HepG2 (cell line): ENCODE measurements at regions not wholly inside any gene's neighbourhood (a gene's known extent, or its start where the extent isn't known, plus 50 kb on each side); places are given as distances from the start of the nearest gene placed in this dataset.
"Not testable (repeated sequence)": the region's sequence is repeated elsewhere in the genome, so short reads cannot be mapped to it uniquely, and the experiment has no call there.

ENCODE experiments used
- ATAC-seq: fragments of 200-7000 bp; cut with Tn5 transposase; 3 replicates; pipeline ENCODE4 v1.9.1; 2020; ENCODE audit warnings: mild to moderate bottlenecking, moderate library complexity
- BruUV-seq: library from RNA; stranded (reverse); fragments of 400-500 nt; replicated peaks from 2 replicates; lab custom pipeline; 2021; lab: Mats Ljungman, UMichigan
- CTCF ChIA-PET: fragments of 300-600 bp; formaldehyde crosslinking; extraction: SDS; loops from one replicate; lab custom pipeline; 2021; ENCODE audit warnings: low total read pairs, inconsistent platforms, low intra/inter-chr PET ratio; lab: Yijun Ruan, JAX
- POLR2A ChIA-PET: fragments of 350-600 bp; sonication (Branson Sonifier 250); formaldehyde crosslinking; loops from one replicate; lab custom pipeline; 2020; ENCODE audit warnings: antibody characterized with exemption, inconsistent platforms; lab: Yijun Ruan, JAX
- DNase-seq: peaks from one replicate; pipeline ENCODE4 v3.0.0-alpha.2; 2015; ENCODE audit warnings: low spot score
- FAIRE-seq: peaks from 3 replicates; lab custom pipeline; 2011; peaks lifted over from hg19 to GRCh38; lab: Jason Lieb, UNC
- H2AFZ ChIP-seq: one replicate; pipeline ENCODE4 v1.6.1; 2011; ENCODE audit warnings: low read length, inconsistent platforms
- H3K27ac ChIP-seq: fragments of 300-600 bp; 3 replicates; pipeline ENCODE4 v1.8.0; 2011; ENCODE audit warnings: mixed run types, mild to moderate bottlenecking, mixed read lengths, low read length, inconsistent platforms; ENCODE audit not compliant: insufficient read depth; ENCODE audit errors: extremely low read length
- H3K27me3 ChIP-seq, 2 experiments: fragments of 200-600 bp in 1 of 2; 2 replicates in 1 of 2; 3 replicates in 1 of 2; pipeline versions ENCODE4 v1.6.0 to v1.8.0; 2011; ENCODE audit warnings: low read length in 2 of 2, mild to moderate bottlenecking in 2 of 2, moderate library complexity in 2 of 2, inconsistent platforms in 1 of 2; ENCODE audit not compliant: insufficient read depth in 2 of 2, control insufficient read depth in 1 of 2
- H3K36me3 ChIP-seq, 2 experiments: fragments of 200-600 bp in 1 of 2; replicated peaks in 1 of 2; 2 replicates in 1 of 2; 3 replicates in 1 of 2; pipeline versions ENCODE4 v1.5.1 to v1.8.0; 2011; ENCODE audit warnings: low read length in 2 of 2, inconsistent platforms in 1 of 2; ENCODE audit not compliant: insufficient read depth in 2 of 2, control insufficient read depth in 1 of 2
- H3K4me1 ChIP-seq: 2 replicates; pipeline ENCODE4 v1.5.1; 2012; ENCODE audit warnings: low read length, inconsistent platforms; ENCODE audit not compliant: insufficient read depth
- H3K4me2 ChIP-seq: 2 replicates; pipeline ENCODE4 v1.6.0; 2011; ENCODE audit warnings: low read depth, low read length, inconsistent platforms
- H3K4me3 ChIP-seq, 3 experiments: fragments of 200-600 bp in 1 of 3; sonication (generic), shearing (Covaris generic) in 1 of 3; replicated peaks in 1 of 3; 2 replicates each; pipeline ENCODE4 v1.5.1; 2011 to 2016; ENCODE audit warnings: low read length in 3 of 3, inconsistent platforms in 2 of 3, low read depth in 2 of 3, mild to moderate bottlenecking in 2 of 3, control low read depth in 1 of 3, mixed read lengths in 1 of 3; ENCODE audit not compliant: insufficient read depth in 1 of 3
- H3K79me2 ChIP-seq: one replicate; pipeline ENCODE4 v1.6.1; 2011; ENCODE audit warnings: low read length, inconsistent platforms; ENCODE audit not compliant: insufficient read depth
- H3K9ac ChIP-seq: 2 replicates; pipeline ENCODE4 v1.6.0; 2011; ENCODE audit warnings: mild to moderate bottlenecking, low read depth, low read length, inconsistent platforms; ENCODE audit not compliant: insufficient read depth
- H3K9me3 ChIP-seq: 2 replicates; pipeline ENCODE4 v1.5.1; 2012; ENCODE audit warnings: mild to moderate bottlenecking, low read length
- H4K20me1 ChIP-seq: 2 replicates; pipeline ENCODE4 v1.6.0; 2011; ENCODE audit warnings: inconsistent platforms, mild to moderate bottlenecking, low read length, moderate library complexity; ENCODE audit not compliant: insufficient read depth
- MEIS2 ChIP-seq: sonication (generic); formaldehyde crosslinking; IDR thresholded peaks from 2 replicates; pipeline ENCODE4 v1.9.0; 2021; ENCODE audit warnings: mild to moderate bottlenecking, missing genetic modification reagents
- YEATS2 ChIP-seq: sonication (generic); formaldehyde crosslinking; IDR thresholded peaks from 2 replicates; pipeline ENCODE4 v1.4.0; 2020; ENCODE audit warnings: missing genetic modification reagents, borderline replicate concordance
- ZNF792 ChIP-seq: IDR thresholded peaks from 2 replicates; pipeline ENCODE4 v1.6.1; 2016
- WGBS: methylation state at CpG from one replicate; pipeline ENCODE4 v1.1.6; 2017; ENCODE audit warnings: low lambda C conversion rate; 5-methylcytosine and 5-hydroxymethylcytosine counted together
- in situ Hi-C: cut with HindIII; loops from 2 replicates; pipeline ENCODE4 v1.10.0; 2017; ENCODE audit warnings: low pct_unique_long_range_greater_than_20kb; ENCODE audit not compliant: extremely low pct_ligation_motif_present
- intact Hi-C: fragments of 100-400 bp; cut with micrococcal nuclease; formaldehyde crosslinking; loops from one replicate; pipeline ENCODE4 v1.10.0; 2022; ENCODE audit not compliant: unreplicated experiment
- TF ChIP-seq, protein P1 (sequence below): sonication (generic); formaldehyde crosslinking; IDR thresholded peaks from 2 replicates; pipeline ENCODE4 v1.4.0; 2020; ENCODE audit warnings: missing genetic modification reagents, mild to moderate bottlenecking, borderline replicate concordance

DNA sequence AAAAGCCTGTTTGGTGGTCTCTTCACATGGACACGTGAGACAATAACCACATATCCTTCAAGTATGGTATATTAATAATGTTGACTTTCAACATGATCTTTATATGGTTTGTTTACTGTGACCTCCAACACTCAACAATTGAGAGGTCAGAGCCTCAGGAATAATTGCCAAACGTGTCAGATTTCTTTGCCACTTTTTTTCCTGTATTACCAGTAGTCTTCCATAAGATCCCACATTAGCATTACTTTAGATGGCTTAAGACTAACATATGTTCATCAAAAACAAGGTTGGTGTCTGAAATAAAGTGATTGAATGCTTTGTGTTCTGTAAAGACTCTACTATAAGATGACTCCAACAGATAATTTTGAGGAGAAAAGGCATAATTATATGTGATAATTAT, 118.7 kb upstream of the F3 start (continued):
- TF ChIP-seq, protein P1, sequence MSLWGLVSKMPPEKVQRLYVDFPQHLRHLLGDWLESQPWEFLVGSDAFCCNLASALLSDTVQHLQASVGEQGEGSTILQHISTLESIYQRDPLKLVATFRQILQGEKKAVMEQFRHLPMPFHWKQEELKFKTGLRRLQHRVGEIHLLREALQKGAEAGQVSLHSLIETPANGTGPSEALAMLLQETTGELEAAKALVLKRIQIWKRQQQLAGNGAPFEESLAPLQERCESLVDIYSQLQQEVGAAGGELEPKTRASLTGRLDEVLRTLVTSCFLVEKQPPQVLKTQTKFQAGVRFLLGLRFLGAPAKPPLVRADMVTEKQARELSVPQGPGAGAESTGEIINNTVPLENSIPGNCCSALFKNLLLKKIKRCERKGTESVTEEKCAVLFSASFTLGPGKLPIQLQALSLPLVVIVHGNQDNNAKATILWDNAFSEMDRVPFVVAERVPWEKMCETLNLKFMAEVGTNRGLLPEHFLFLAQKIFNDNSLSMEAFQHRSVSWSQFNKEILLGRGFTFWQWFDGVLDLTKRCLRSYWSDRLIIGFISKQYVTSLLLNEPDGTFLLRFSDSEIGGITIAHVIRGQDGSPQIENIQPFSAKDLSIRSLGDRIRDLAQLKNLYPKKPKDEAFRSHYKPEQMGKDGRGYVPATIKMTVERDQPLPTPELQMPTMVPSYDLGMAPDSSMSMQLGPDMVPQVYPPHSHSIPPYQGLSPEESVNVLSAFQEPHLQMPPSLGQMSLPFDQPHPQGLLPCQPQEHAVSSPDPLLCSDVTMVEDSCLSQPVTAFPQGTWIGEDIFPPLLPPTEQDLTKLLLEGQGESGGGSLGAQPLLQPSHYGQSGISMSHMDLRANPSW (CRISPR knock-in tag): no peak

DNA sequence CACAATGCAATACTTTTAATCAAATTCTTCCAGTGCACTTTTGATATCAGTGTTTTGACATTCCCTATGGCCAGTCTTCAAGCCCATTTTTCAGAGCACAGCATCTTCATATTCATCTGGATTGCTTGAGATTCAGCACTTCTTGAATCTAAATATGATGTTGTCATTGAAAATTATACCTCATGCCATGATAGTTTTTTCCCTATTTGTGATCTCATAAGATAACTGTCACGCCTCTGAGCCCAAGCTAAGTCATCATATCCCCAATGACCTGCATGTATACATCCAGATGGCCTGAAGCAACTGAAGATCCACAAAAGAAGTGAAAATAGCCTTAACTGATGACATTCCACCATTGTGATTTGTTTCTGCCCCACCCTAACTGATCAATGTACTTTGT, 117.6 kb upstream of the F3 start:
- BruUV-seq, H4K20me1 ChIP-seq, H3K79me2 ChIP-seq, H3K4me2 ChIP-seq, H2AFZ ChIP-seq, intact Hi-C loops, H3K27me3 ChIP-seq, FAIRE-seq, DNase-seq, H3K9me3 ChIP-seq, ATAC-seq, in situ Hi-C loops, H3K4me3 ChIP-seq, POLR2A ChIA-PET, H3K9ac ChIP-seq, H3K36me3 ChIP-seq, H3K27ac ChIP-seq, CTCF ChIA-PET: not testable (repeated sequence)
- H3K4me1 ChIP-seq: peaks cover 19% of the 10 kb centered on the region
- WGBS: 90% methylated on average over 1 of the region's 1 CpG

DNA sequence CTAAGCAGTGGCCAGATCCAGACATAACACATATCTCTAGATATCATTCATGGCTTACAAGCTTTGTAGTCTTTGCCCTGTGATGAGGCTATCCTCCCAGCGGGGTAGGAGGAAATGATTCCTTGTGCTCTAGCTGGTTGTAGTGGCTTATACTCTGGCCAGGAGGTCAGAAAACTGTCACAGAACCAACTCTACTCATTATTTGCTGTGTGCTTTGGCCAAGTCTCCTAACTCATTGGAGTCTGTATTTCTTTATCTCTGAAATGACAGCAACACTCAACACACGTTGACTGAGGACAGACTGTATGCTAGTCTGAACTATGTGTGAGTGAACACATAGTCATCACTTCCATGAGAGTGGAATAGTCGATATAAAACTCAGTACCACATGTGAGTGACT, 116.7 kb upstream of the F3 start:
- Histone ChIP-seq H4K20me1 (no peaks in the 10 kb centered on the region), H3K27ac (peak overlapping the region; percentile 21), H2AFZ (peak overlapping the region; percentile 42), H3K9ac (no peak overlapping the region), H3K79me2 (no peaks in the 10 kb centered on the region), H3K9me3 (no peaks in the 10 kb centered on the region), H3K4me3 (no peak overlapping the region), H3K4me2 (peak overlapping the region; percentile 36), H3K27me3 (no peaks in the 10 kb centered on the region), H3K36me3 (no peaks in the 10 kb centered on the region), H3K4me1 (peaks cover 28% of the 10 kb centered on the region)
- in situ Hi-C loops (no loop called here), intact Hi-C loops (no loop called here)
- peak; percentile 19 for DNase-seq
- WGBS: 52% methylated on average over 3 of the region's 3 CpGs
- peak; percentile 87 for ATAC-seq
- POLR2A ChIA-PET: no interaction called here
- no peak for TF ChIP-seq MEIS2 (CRISPR knock-in tag)
- TF ChIP-seq ZNF792 (CRISPR knock-in tag): peak; percentile 73; the same call in 1 of the 2 replicates
- TF ChIP-seq YEATS2 (CRISPR knock-in tag): no peak
- no TSS peak for BruUV-seq
- CTCF ChIA-PET: no interaction called here
- peak; percentile 47 for FAIRE-seq
